Large intestine (tissue), 3 donors: ENCODE measurements at regions not wholly inside any gene's neighbourhood (a gene's known extent, or its start where the extent isn't known, plus 50 kb on each side); places are given as distances from the start of the nearest gene placed in this dataset.

Source experiments
- DNase-seq, 2 donors: peaks; one replicate each; pipeline versions ENCODE4 v3.0.0 to v3.0.0-alpha.2; 2013
- H3K27ac ChIP-seq: one replicate; pipeline ENCODE4 v1.5.1; 2013; ENCODE audit warnings: low read length
- H3K27me3 ChIP-seq: 2 replicates; pipeline ENCODE4 v1.6.1; 2013; ENCODE audit warnings: low read length; ENCODE audit not compliant: control insufficient read depth, insufficient read depth
- H3K36me3 ChIP-seq: 2 replicates; pipeline ENCODE4 v1.6.1; 2013; ENCODE audit warnings: low read length; ENCODE audit not compliant: control insufficient read depth, insufficient read depth
- H3K4me1 ChIP-seq: one replicate; pipeline ENCODE4 v1.6.1; 2013; ENCODE audit warnings: low read length; ENCODE audit not compliant: control insufficient read depth, insufficient read depth
- H3K4me3 ChIP-seq: one replicate; pipeline ENCODE4 v1.5.1; 2013; ENCODE audit warnings: low read length
- H3K9me3 ChIP-seq: one replicate; pipeline ENCODE4 v1.6.1; 2013; ENCODE audit warnings: mild to moderate bottlenecking, low read depth, low read length, moderate library complexity; ENCODE audit not compliant: control insufficient read depth
- WGBS: methylation state at CpG from one replicate; pipeline ENCODE4 v1.1.5; 2013; ENCODE audit warnings: low lambda C conversion rate; ENCODE audit not compliant: insufficient coverage; 5-methylcytosine and 5-hydroxymethylcytosine counted together

DNA sequence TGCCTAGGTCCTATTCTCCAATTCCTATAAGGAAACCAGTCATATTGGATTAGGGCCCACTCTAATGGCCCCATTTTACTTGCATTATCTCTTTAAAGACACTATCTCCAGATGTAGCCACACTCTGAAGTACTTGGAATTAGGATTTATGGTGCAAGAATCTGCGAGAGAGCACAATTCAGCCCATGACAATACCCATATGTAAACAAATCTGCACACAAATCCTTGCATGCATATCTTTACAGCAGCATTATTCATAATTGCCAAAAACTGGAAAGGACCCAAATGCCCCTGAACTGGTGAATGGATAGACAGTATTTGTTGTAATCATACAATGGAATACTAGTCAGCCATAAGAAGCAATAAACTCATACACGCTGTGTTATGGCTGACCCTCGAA, 229.8 kb upstream of the ADAMTS5 start:
- H3K4me3 ChIP-seq = no peak overlapping the region
- H3K36me3 ChIP-seq = no peaks in the 10 kb centered on the region
- WGBS = 83% methylated on average over 1 of the region's 3 CpGs
- H3K9me3 ChIP-seq = no peaks in the 10 kb centered on the region
- H3K27ac ChIP-seq = no peak overlapping the region
- H3K4me1 ChIP-seq = no peaks in the 10 kb centered on the region
- no peak for DNase-seq
- no peaks in the 10 kb centered on the region for H3K27me3 ChIP-seq

DNA sequence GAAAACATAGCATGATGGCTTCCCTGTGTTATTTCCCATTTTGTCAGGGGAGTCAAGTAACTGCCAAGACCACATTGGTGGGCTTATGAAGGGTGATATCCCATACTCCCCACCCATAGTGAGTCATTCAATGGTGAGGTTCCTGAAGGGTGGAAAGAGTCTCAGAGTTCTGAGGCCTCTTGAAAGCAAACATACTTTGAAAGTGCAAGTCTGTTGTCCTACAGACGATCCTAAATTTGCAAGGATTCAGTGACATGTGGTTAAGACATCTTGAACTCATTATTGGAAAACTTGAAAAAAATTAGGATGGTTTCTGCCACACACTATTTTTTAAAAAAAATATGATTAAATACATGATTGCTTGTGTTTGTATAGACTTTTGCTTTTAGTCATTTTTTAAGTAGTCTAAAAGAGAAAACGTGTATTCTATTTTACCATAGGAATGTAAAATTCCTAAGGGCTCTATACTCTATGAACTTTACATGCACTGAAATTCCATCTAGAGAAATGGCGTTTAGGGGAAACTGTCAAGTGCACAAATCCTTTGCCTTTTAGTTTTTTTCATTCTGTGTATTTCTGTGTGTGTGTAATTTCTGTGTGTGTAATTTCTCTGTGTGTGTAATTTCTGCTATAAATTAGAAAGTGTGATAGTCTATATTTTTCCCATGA, 225.5 kb upstream of the ADAMTS5 start:
- WGBS = 60% methylated on average over 2 of the region's 3 CpGs
- Histone ChIP-seq H3K4me3 (no peak overlapping the region), H3K27ac (no peak overlapping the region), H3K27me3 (no peaks in the 10 kb centered on the region), H3K4me1 (no peaks in the 10 kb centered on the region), H3K9me3 (no peaks in the 10 kb centered on the region), H3K36me3 (no peaks in the 10 kb centered on the region)
- no peak for DNase-seq

DNA sequence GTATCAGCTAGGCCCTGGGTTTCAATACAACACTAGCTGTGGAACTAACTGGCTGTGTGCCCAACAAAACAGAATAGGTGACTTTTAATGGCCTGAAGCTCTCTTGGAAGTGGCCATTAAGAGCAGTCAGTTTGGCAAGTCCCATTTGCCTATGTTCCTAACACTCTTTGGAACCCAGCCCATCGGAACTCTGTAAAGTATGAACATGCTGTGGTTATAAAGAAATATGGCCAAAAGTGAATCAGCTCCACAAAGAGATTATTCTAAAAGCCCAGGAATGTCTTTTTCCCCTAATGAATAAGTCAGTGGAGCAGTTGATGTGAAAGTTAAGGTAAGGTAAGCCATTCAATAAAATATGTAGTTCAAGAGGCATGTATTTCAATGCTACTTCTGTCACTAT, 223.7 kb upstream of the ADAMTS5 start:
- no peak for DNase-seq
- 100% methylated on average over 1 of the region's 1 CpG for WGBS

DNA sequence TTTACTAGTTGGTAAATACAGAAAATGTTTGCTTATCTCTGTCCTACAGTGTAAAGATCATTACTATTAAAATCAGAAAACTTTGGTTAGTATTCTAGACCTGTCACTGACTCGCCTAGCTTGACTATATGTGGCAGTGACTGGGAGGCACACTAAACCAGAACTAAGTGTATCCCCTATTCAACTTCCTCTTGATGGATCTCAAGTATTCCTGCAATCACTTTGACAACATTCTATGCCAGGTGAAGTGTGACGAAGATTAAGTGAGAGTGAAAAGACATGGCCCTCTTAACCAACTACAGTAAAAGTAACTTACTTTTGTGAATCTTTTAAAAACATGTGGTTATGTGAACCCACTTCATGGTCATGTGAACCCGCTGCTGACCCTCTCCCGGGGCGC, 223.0 kb upstream of the ADAMTS5 start:
- WGBS = no CpG with 5 or more reads among the region's 5 CpGs
- Histone ChIP-seq H3K4me3 (no peak overlapping the region), H3K27ac (no peak overlapping the region), H3K9me3 (no peaks in the 10 kb centered on the region), H3K27me3 (no peaks in the 10 kb centered on the region), H3K36me3 (no peaks in the 10 kb centered on the region), H3K4me1 (no peaks in the 10 kb centered on the region)
- DNase-seq = no peak

More for the DNA sequence above, 223.7 kb upstream of the ADAMTS5 start:
- H3K36me3 ChIP-seq = no peaks in the 10 kb centered on the region
- no peaks in the 10 kb centered on the region for H3K27me3 ChIP-seq
- H3K27ac ChIP-seq = no peak overlapping the region
- H3K4me3 ChIP-seq = no peak overlapping the region
- H3K9me3 ChIP-seq = no peaks in the 10 kb centered on the region
- no peaks in the 10 kb centered on the region for H3K4me1 ChIP-seq

DNA sequence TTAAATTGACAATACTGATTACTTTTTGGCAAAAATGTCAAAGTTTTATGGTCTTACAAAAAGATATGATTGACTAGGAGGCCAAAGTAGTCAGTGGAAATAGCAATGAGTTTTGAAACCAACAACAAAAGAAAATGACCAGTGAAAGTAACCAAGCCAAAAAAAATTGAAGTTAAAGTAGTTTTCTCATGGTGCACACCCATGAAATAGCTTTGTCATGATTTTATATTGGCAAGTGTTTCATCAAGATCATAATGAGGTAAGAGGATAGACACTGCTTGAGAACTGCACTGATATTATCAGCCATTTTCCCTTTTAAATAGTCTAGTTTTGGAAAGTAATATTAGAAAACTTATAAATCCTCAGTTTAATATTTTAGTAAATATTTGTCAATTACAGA, 206.2 kb upstream of the ADAMTS5 start:
- no peaks in the 10 kb centered on the region for H3K27me3 ChIP-seq

DNA sequence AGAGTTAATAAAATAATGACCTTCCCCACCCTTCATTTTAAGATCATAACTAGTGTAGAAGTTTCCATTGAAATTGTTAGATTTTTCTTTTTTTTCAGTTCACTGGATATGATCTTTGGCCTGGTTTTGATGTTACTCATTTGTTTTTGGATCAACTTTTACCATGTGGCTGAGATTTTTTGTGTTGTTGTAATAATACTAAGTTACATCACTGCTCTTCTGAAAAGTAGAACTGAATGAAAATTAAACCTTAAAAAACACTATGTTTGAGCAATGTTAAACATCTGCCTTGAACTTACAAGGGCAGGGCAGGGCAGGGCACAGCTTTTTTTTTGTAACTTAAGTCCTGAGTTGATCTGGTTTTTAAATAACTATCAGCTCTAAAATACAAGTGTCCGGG, 204.8 kb upstream of the ADAMTS5 start:
- WGBS = no CpG with 5 or more reads among the region's 1 CpG
- no peaks in the 10 kb centered on the region for H3K9me3 ChIP-seq
- no peak overlapping the region for H3K4me3 ChIP-seq
- H3K27me3 ChIP-seq = no peaks in the 10 kb centered on the region
- no peaks in the 10 kb centered on the region for H3K4me1 ChIP-seq
- H3K27ac ChIP-seq = no peak overlapping the region
- no peak for DNase-seq
- H3K36me3 ChIP-seq = no peaks in the 10 kb centered on the region

More for the DNA sequence above, 206.2 kb upstream of the ADAMTS5 start:
- Histone ChIP-seq H3K36me3 (no peaks in the 10 kb centered on the region), H3K4me1 (no peaks in the 10 kb centered on the region), H3K27ac (no peak overlapping the region), H3K9me3 (no peaks in the 10 kb centered on the region), H3K4me3 (no peak overlapping the region)
- no peak for DNase-seq

DNA sequence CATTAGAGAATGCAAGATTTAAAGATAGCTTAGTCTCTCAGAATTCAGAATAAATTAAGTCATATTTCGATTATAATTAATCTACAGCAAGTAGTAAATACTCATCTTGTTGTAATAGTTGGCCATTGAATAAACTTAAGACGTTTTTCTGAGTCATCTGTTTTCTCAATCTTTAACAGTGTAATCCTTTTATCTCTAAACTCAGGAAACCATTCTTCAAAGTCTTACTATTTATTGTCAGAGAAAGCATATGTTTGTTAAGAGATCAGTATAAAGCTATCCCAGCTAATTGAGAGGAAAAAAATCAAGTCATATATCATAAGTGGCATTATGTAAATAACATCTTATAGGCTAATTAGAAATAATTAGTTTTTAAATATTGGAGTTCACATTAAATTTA, 201.2 kb upstream of the ADAMTS5 start:
- Histone ChIP-seq H3K9me3 (no peaks in the 10 kb centered on the region), H3K4me1 (no peaks in the 10 kb centered on the region), H3K36me3 (no peaks in the 10 kb centered on the region), H3K4me3 (no peak overlapping the region), H3K27ac (no peak overlapping the region), H3K27me3 (no peaks in the 10 kb centered on the region)
- no peak for DNase-seq
- 30% methylated on average over 2 of the region's 2 CpGs for WGBS

DNA sequence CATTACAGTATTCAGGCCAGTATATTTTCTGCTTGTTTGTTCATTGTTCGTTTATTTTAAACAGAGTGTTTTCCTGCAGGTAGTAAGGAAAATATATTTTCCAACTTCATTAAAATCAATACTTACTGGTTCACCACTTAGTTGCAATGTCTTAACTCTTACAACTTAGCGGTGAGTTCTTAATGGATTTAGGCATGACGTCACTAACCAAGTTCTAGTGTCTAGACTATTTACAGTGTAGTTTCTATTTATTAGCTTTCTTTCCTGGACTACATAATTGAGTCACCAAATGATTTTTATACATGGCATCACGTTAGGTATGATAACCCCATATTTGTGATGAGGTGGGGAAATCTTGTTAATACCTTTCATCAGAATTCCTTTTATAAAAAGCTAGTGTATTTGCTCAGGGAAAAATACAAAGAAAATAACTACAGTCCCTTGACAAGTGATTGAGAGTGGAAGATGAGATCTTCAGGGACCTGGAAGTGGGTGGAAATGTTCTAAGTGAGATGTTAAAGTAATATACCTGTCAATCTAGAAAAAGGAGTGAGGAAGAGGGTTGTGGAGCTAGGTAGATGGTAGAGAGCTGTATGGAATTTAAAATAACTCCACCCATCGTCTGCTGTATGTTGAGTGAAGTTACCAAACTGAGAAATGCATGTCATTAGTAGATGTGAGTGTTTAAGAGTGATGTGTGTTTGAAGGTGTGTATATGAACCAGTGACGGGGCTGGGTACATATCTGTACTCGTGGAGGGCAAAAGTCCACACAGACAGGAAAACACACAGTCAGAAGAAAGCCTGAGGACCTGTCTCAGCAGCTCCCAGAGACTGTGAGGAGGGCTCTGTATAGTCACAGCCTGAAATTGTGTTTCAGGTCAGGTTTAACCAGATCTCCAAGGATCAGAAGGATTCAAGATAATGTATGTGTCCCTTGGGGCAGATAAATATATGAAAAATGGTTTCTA, 197.6 kb upstream of the ADAMTS5 start:
- Histone ChIP-seq H3K27ac (no peak overlapping the region), H3K9me3 (no peaks in the 10 kb centered on the region), H3K36me3 (no peaks in the 10 kb centered on the region), H3K4me3 (no peak overlapping the region), H3K27me3 (no peaks in the 10 kb centered on the region), H3K4me1 (no peaks in the 10 kb centered on the region)
- no peak for DNase-seq
- WGBS = 93% methylated on average over 2 of the region's 7 CpGs

DNA sequence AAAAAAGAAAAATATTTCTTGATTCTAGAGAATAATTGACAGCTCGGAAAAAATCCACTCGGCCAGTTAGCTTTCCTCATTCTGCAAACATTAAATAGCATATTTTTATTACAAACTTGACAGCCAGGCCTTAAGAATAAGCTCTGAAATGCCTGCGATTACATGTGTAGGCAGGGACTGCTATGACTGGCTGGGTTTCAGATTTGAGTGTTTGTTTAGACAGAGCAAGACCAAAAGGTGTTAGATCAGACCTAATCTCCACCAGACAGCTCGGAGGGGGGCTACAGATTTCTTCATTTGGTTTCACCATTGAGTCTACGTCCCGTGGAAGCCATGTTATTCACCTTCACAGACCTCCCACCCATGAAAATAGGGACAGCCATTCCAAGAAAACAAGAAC, 192.1 kb upstream of the ADAMTS5 start:
- no peak for DNase-seq
- Histone ChIP-seq H3K27ac (no peak overlapping the region), H3K4me1 (no peaks in the 10 kb centered on the region), H3K36me3 (no peaks in the 10 kb centered on the region), H3K4me3 (no peak overlapping the region), H3K27me3 (no peaks in the 10 kb centered on the region), H3K9me3 (no peaks in the 10 kb centered on the region)
- 100% methylated on average over 2 of the region's 6 CpGs for WGBS

DNA sequence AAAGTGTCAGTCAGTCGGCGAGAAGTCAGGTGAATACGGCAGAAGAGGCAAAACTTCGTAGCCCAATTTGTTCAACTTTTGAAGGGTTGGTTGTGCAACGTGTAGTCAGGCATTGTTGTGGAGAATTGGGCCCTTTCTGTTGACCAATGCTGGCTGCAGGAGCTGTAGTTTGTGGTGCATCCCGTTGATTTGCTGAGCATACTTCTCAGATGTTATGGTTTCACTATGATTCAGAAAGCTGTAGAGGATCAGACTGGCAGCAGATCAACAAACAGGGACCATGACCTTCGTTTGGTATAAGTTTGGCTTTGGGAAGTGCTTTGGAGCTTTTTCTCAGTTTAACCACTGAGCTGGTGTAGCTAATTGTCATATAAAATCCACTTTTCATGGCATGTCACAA, 190.2 kb upstream of the ADAMTS5 start:
- no peaks in the 10 kb centered on the region for H3K36me3 ChIP-seq
- H3K27ac ChIP-seq = no peak overlapping the region
- H3K4me1 ChIP-seq = no peaks in the 10 kb centered on the region
- H3K27me3 ChIP-seq = no peaks in the 10 kb centered on the region
- no peak overlapping the region for H3K4me3 ChIP-seq
- H3K9me3 ChIP-seq = no peaks in the 10 kb centered on the region
- 88% methylated on average over 3 of the region's 7 CpGs for WGBS
- no peak for DNase-seq
